ENCODE measurements at regions not wholly inside any gene's neighbourhood (a gene's known extent, or its start where the extent isn't known, plus 50 kb on each side); places are given as distances from the start of the nearest gene placed in this dataset.

DNA sequence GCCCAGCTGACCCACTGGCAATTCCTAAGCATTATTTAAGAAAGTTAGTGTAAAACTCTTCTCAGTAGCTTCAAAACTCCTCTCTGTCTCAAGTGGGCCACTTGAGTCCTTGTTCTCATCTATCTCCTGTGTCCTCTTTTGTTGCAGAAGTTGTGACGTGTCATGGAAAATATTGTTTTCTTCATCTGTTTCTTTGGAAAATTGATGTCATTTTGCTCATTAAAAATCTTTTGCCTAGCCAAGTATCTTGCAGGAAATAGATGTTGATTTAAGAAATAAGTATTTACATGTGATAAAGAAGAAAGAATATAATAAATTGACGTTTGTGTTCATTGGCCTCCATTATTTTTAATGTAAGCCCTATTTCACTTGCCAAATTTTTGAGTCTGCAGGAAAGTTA lies 1158.4 kb upstream of the SEMA6A start:
- TF ChIP-seq, protein P1, sequence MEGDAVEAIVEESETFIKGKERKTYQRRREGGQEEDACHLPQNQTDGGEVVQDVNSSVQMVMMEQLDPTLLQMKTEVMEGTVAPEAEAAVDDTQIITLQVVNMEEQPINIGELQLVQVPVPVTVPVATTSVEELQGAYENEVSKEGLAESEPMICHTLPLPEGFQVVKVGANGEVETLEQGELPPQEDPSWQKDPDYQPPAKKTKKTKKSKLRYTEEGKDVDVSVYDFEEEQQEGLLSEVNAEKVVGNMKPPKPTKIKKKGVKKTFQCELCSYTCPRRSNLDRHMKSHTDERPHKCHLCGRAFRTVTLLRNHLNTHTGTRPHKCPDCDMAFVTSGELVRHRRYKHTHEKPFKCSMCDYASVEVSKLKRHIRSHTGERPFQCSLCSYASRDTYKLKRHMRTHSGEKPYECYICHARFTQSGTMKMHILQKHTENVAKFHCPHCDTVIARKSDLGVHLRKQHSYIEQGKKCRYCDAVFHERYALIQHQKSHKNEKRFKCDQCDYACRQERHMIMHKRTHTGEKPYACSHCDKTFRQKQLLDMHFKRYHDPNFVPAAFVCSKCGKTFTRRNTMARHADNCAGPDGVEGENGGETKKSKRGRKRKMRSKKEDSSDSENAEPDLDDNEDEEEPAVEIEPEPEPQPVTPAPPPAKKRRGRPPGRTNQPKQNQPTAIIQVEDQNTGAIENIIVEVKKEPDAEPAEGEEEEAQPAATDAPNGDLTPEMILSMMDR (optimal IDR thresholded peaks at IDR 0.05 in 1 of 3, IDR thresholded peaks at IDR 0.05 in 1 of 3, conservative IDR thresholded peaks at IDR 0.05 in 1 of 3; ENCODE audit: extremely low read depth in 1 of 3, insufficient read depth in 2 of 3, low read length in 3 of 3), result no peak
- TF ChIP-seq EZH2 (IDR thresholded peaks at IDR 0.05; ENCODE audit: low read length), result no peak

Measured in keratinocyte (primary cell).